RWPE1 (cell line): ENCODE measurements at regions not wholly inside any gene's neighbourhood (a gene's known extent, or its start where the extent isn't known, plus 50 kb on each side); places are given as distances from the start of the nearest gene placed in this dataset.

Source experiments
- CTCF ChIA-PET: fragments of 350-600 bp; sonication (Branson Sonifier 250); formaldehyde crosslinking; extraction: SDS; loops from one replicate; lab custom pipeline; 2021; lab: Yijun Ruan, JAX
- POLR2A ChIA-PET: fragments of 400-600 bp; formaldehyde crosslinking; extraction: SDS; loops from one replicate; lab custom pipeline; 2020; ENCODE audit warnings: antibody characterized with exemption; ENCODE audit not compliant: low non-redundant PET; lab: Yijun Ruan, JAX
- DNase-seq: peaks from one replicate; pipeline ENCODE4 v3.0.0; 2012; ENCODE audit warnings: low spot score
- H3K27ac ChIP-seq: fragments of 450-650 bp; 2 replicates; pipeline ENCODE4 v1.5.1; 2017
- CTCF ChIP-seq: fragments of 450-650 bp; conservative IDR thresholded peaks from 2 replicates; pipeline ENCODE4 v1.5.1; 2017; ENCODE audit warnings: low read depth, mild to moderate bottlenecking

DNA sequence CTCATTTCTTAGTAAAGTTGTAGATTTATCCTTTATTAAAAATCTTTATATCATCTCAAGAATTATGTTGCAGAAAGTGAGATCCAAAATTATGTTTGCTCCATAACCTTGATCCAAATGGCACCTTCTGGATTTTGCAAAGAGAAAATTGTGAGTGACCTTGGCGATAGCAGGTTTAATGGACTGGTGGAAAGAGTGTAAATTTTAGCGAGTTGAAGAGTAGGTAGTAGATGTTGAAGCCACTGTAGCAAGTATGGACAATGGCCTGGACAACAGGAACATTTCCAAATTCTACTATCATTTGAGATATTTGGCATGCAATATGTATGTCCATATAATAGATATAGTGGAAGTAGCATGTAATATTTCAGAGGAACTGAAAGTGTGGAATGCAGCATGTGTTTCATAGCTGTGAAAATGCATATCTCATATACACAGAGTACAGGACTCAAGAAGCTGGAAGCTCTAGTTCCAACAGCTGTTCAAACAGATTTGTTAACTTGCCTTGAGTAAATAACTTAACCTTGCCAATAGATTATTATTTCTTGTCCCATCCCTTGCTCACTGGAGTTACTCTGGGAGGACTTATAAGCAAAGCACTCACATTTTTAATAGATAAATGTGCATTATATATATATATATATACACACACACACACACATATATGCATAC lies 152.5 kb upstream of the TLL1 start:
- no peak for TF ChIP-seq CTCF
- H3K27ac ChIP-seq, result no peak overlapping the region
- POLR2A ChIA-PET, result no interaction called here
- CTCF ChIA-PET, result interaction anchor here (0.7 kb wide), 1 partner anchor 70 kb away, joined by 6 read pairs; no protein-coding TSS in a partner anchor
- DNase-seq, result no peak

DNA sequence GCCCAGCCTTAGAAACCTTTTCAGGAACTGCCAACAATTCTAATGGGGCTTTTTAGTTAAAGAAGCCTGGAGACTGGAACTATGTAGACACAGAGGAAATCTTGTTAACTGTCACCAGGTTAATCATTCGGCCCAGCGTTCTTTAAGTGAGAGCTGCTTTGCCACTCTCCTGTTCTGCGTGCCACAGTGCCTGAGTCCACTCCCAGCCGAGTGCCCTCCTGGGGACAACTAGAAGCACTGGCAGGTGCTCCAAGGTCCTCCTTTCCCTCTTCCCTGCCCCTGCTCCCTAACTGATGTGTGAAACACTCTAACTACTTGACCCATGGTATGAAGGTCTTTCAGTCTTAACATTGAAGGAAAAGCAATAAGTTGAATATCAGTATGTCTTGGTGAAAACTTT lies 151.2 kb upstream of the TLL1 start:
- ChIA-PET CTCF (no interaction called here), POLR2A (no interaction called here)
- no peak for TF ChIP-seq CTCF
- no peak for DNase-seq
- H3K27ac ChIP-seq, result no peak overlapping the region

- ChIA-PET CTCF (interaction anchor here (0.6 kb wide), 1 partner anchor 153 kb away, joined by 4 read pairs; no protein-coding TSS in a partner anchor), POLR2A (no interaction called here)
- TF ChIP-seq CTCF, result no peak
- H3K27ac ChIP-seq, result no peak overlapping the region
- no peak for DNase-seq
Measured at GRCh38 chr4:165723051-165723795, 149.8 kb upstream of the TLL1 start.

GRCh38 chr4:165724786-165725185 lies 148.3 kb upstream of the TLL1 start:
- no peak for TF ChIP-seq CTCF
- ChIA-PET CTCF (no interaction called here), POLR2A (no interaction called here)
- H3K27ac ChIP-seq, result no peak overlapping the region
- DNase-seq, result no peak

GRCh38 chr4:165725352-165725751 lies 147.7 kb upstream of the TLL1 start:
- H3K27ac ChIP-seq, result no peak overlapping the region
- ChIA-PET POLR2A (no interaction called here), CTCF (no interaction called here)
- no peak for DNase-seq
- TF ChIP-seq CTCF, result no peak

DNA sequence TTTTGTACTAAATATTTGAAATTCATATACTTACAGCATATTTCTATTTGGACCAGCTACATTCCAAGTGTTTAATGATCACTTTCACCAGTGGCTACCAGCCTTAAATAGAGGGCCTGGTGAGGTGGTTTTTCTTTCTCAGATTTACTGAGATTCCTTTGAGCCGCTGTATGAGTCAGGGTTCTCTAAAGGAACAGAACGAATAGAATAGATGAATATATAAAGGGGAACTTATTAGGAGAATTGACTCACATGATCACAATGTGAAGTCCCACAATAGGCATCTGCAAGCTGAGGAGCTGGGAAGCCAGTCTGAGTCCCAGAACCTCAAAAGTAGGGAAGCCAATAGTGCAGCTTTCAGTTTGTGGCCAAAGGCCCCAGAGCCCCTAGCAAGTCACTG lies 146.2 kb upstream of the TLL1 start:
- CTCF ChIA-PET, result interaction anchor here (0.6 kb wide), 1 partner anchor 245 kb away, joined by 3 read pairs; no protein-coding TSS in a partner anchor
- no peak overlapping the region for H3K27ac ChIP-seq
- no peak for TF ChIP-seq CTCF
- POLR2A ChIA-PET, result no interaction called here
- no peak for DNase-seq
